A549 (cell line): ENCODE measurements at regions not wholly inside any gene's neighbourhood (a gene's known extent, or its start where the extent isn't known, plus 50 kb on each side); places are given as distances from the start of the nearest gene placed in this dataset.

Experiments used
- ATAC-seq, 2 experiments: fragments of 200-7000 bp in 1 of 2; fragments of >200 bp in 1 of 2; cut with Nextera tagmentation in 1 of 2; cut with Tn5 transposase in 1 of 2; 3 replicates each; pipeline versions ENCODE4 v1.8.0 to v1.9.1; 2018 to 2020; ENCODE audit warnings: mild to moderate bottlenecking in 1 of 2, moderate library complexity in 1 of 2
- CTCF ChIA-PET: fragments of 300-600 bp; sonication (Branson Sonifier 250); formaldehyde crosslinking; extraction: SDS; loops from one replicate; lab custom pipeline; 2021; ENCODE audit warnings: antibody characterized with exemption, inconsistent platforms; lab: Yijun Ruan, JAX
- POLR2A ChIA-PET: fragments of 350-600 bp; formaldehyde crosslinking; extraction: SDS; loops from one replicate; lab custom pipeline; 2021; ENCODE audit warnings: antibody characterized with exemption, inconsistent platforms; lab: Yijun Ruan, JAX
- DNase-seq, 2 experiments: peaks; one replicate each; pipeline versions ENCODE4 v3.0.0 to v3.0.0-alpha.2; 2011 to 2016; ENCODE audit warnings: low read depth in 1 of 2, low spot score in 1 of 2
- FAIRE-seq: peaks from 2 replicates; lab custom pipeline; 2011; peaks lifted over from hg19 to GRCh38; lab: Jason Lieb, UNC
- H3K27ac ChIP-seq, 2 experiments: fragments of >200 bp; sonication (Bioruptor Twin); formaldehyde crosslinking; 3 replicates each; pipeline ENCODE4 v1.5.1; 2016 to 2017
- H3K4me1 ChIP-seq: fragments of >200 bp; sonication (Bioruptor Twin); formaldehyde crosslinking; 3 replicates; pipeline ENCODE4 v1.6.1; 2016
- H3K4me2 ChIP-seq: fragments of >200 bp; sonication (Bioruptor Twin); formaldehyde crosslinking; 3 replicates; pipeline ENCODE4 v1.6.1; 2016
- H3K4me3 ChIP-seq: fragments of >200 bp; sonication (Bioruptor Twin); formaldehyde crosslinking; 3 replicates; pipeline ENCODE4 v1.5.1; 2016
- H3K9me3 ChIP-seq: fragments of >200 bp; sonication (Bioruptor Twin); formaldehyde crosslinking; 3 replicates; pipeline ENCODE4 v1.6.1; 2016
- CBX2 ChIP-seq: fragments of 200-600 bp; sonication (generic); IDR thresholded peaks from 2 replicates; pipeline ENCODE4 v1.6.1; 2016; ENCODE audit warnings: low read depth, mild to moderate bottlenecking, borderline replicate concordance
- CEBPB ChIP-seq, 2 experiments: fragments of >200 bp in 1 of 2; sonication (Bioruptor Twin) in 1 of 2; formaldehyde crosslinking in 1 of 2; IDR thresholded peaks; 2 replicates each; pipeline ENCODE4 v1.6.1; 2012 to 2016
- CHD2 ChIP-seq: fragments of 150-350 bp; IDR thresholded peaks from 2 replicates; pipeline ENCODE4 v1.6.1; 2014; ENCODE audit warnings: low read length; ENCODE audit not compliant: partially characterized antibody
- EHMT2 ChIP-seq: fragments of 200-600 bp; sonication (generic); IDR thresholded peaks from 2 replicates; pipeline ENCODE4 v1.6.1; 2016; ENCODE audit warnings: antibody characterized with exemption, low read depth, mild to moderate bottlenecking, moderate library complexity
- EP300 ChIP-seq, 2 experiments: fragments of >200 bp; sonication (Bioruptor Twin); formaldehyde crosslinking; IDR thresholded peaks; 2 replicates in 1 of 2; 3 replicates in 1 of 2; pipeline ENCODE4 v1.6.1; 2016 to 2017
- GATA3 ChIP-seq: IDR thresholded peaks from 2 replicates; pipeline ENCODE4 v1.6.1; 2012; ENCODE audit warnings: borderline replicate concordance
- HDAC2 ChIP-seq: fragments of 200-600 bp; sonication (generic); IDR thresholded peaks from 2 replicates; pipeline ENCODE4 v1.6.1; 2016
- HEYL ChIP-seq: fragments of 250-450 bp; sonication (Bioruptor Pico); IDR thresholded peaks from 2 replicates; pipeline ENCODE4 v1.8.0; 2021; ENCODE audit warnings: mild to moderate bottlenecking, moderate library complexity
- HOXB5 ChIP-seq: fragments of 250-450 bp; sonication (Bioruptor Pico); IDR thresholded peaks from 2 replicates; pipeline ENCODE4 v1.5.0; 2020; ENCODE audit warnings: mild to moderate bottlenecking, moderate library complexity
- KDM5A ChIP-seq: fragments of 200-600 bp; sonication (generic); IDR thresholded peaks from 2 replicates; pipeline ENCODE4 v1.6.1; 2016; ENCODE audit warnings: antibody characterized with exemption, mild to moderate bottlenecking
- MAFK ChIP-seq: fragments of 450-650 bp; IDR thresholded peaks from 2 replicates; pipeline ENCODE4 v1.6.1; 2014; ENCODE audit not compliant: partially characterized antibody
- MYC ChIP-seq: IDR thresholded peaks from 2 replicates; pipeline ENCODE4 v1.6.1; 2012; ENCODE audit warnings: mild to moderate bottlenecking, inconsistent platforms, low read length, improper control_type of control experiment, borderline replicate concordance
- PHF8 ChIP-seq: fragments of 200-600 bp; sonication (generic); IDR thresholded peaks from 2 replicates; pipeline ENCODE4 v1.6.1; 2016; ENCODE audit warnings: low read depth, mild to moderate bottlenecking, antibody characterized with exemption, moderate library complexity, borderline replicate concordance
- POLR2A ChIP-seq: IDR thresholded peaks from 2 replicates; pipeline ENCODE4 v1.6.1; 2012; ENCODE audit warnings: mild to moderate bottlenecking, low read length
- RAD21 ChIP-seq, 2 experiments: fragments of >200 bp in 1 of 2; sonication (Bioruptor Twin) in 1 of 2; formaldehyde crosslinking in 1 of 2; IDR thresholded peaks in 1 of 2; conservative IDR thresholded peaks in 1 of 2; 2 replicates in 1 of 2; 3 replicates in 1 of 2; pipeline ENCODE4 v1.6.1; 2012 to 2018; ENCODE audit warnings: inconsistent platforms in 1 of 2
- RARB ChIP-seq: fragments of 250-450 bp; sonication (Bioruptor Pico); IDR thresholded peaks from 2 replicates; pipeline ENCODE4 v1.8.0; 2021; ENCODE audit warnings: mild to moderate bottlenecking, moderate library complexity
- RCOR1 ChIP-seq: fragments of 150-350 bp; IDR thresholded peaks from 2 replicates; pipeline ENCODE4 v1.6.1; 2014; ENCODE audit warnings: antibody characterized with exemption, low read length, low read depth
- TFCP2L1 ChIP-seq: fragments of 250-450 bp; sonication (Bioruptor Pico); IDR thresholded peaks from 2 replicates; pipeline ENCODE4 v1.5.0; 2021; ENCODE audit warnings: mild to moderate bottlenecking
- ZNF302 ChIP-seq: fragments of 250-450 bp; sonication (Bioruptor Pico); IDR thresholded peaks from 2 replicates; pipeline ENCODE4 v1.9.0; 2021; ENCODE audit warnings: inconsistent platforms, mild to moderate bottlenecking, moderate library complexity
- ZSCAN20 ChIP-seq: fragments of 250-450 bp; sonication (Bioruptor Pico); IDR thresholded peaks from 2 replicates; pipeline ENCODE4 v1.8.0; 2022; ENCODE audit warnings: mild to moderate bottlenecking, moderate library complexity
- WGBS: methylation state at CpG from one replicate; pipeline ENCODE4 v1.1.6; 2017; ENCODE audit errors: missing lambda C conversion rate; 5-methylcytosine and 5-hydroxymethylcytosine counted together
- TF ChIP-seq, protein P1 (sequence below): fragments of 250-450 bp; sonication (Bioruptor Pico); IDR thresholded peaks from 2 replicates; pipeline ENCODE4 v1.5.0; 2020; ENCODE audit warnings: low read depth, mild to moderate bottlenecking, moderate library complexity
- TF ChIP-seq, protein P2 (sequence below): fragments of >200 bp; sonication (Bioruptor Twin); formaldehyde crosslinking; IDR thresholded peaks from 2 replicates; pipeline ENCODE4 v1.6.1; 2016
- TF ChIP-seq, protein P3 (sequence below): fragments of 250-450 bp; sonication (Bioruptor Pico); IDR thresholded peaks from 2 replicates; pipeline ENCODE4 v1.5.0; 2021; ENCODE audit warnings: mild to moderate bottlenecking, moderate library complexity, borderline replicate concordance
- TF ChIP-seq, protein P4 (sequence below): IDR thresholded peaks from 2 replicates; pipeline ENCODE4 v1.6.1; 2012
- TF ChIP-seq, protein P5 (sequence below): IDR thresholded peaks from 2 replicates; pipeline ENCODE4 v1.6.1; 2012
- TF ChIP-seq, protein P6 (sequence below): fragments of 450-650 bp; IDR thresholded peaks from 2 replicates; pipeline ENCODE4 v1.6.1; 2014; ENCODE audit warnings: antibody characterized with exemption

DNA sequence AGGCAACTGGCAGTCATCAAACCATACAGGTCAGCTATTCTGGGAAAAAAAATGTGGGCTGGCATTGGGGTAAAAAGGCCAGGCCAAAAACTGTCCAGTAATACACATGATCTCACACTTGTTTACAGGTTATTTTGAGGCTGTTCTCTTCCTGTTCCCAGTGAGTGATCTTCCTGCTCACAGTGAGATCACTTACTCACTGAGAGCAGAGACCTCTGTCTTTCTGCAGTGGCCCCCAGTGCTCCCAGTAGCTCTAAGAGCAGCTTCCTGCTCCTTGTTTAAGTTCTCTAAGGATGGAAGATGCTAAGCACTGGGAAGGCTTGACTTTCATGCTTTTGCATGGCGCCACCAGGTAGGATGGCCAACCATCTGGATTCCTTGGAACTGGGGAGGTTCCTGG is 93.5 kb upstream of the KIAA1217 start:
- ATAC-seq (no peak), DNase-seq (no peak), FAIRE-seq (no peak)
- no peak overlapping the region for H3K4me3 ChIP-seq
- WGBS: 20% methylated on average over 1 of the region's 1 CpG
- no peaks in the 10 kb centered on the region for H3K4me1 ChIP-seq
- TF ChIP-seq, protein P1, sequence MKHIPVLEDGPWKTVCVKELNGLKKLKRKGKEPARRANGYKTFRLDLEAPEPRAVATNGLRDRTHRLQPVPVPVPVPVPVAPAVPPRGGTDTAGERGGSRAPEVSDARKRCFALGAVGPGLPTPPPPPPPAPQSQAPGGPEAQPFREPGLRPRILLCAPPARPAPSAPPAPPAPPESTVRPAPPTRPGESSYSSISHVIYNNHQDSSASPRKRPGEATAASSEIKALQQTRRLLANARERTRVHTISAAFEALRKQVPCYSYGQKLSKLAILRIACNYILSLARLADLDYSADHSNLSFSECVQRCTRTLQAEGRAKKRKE (CRISPR knock-in tag): no peak
- TF ChIP-seq, protein P2, sequence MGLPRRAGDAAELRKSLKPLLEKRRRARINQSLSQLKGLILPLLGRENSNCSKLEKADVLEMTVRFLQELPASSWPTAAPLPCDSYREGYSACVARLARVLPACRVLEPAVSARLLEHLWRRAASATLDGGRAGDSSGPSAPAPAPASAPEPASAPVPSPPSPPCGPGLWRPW: no peak
- TF ChIP-seq CEBPB (IDR thresholded peaks at IDR 0.05) (no peak), TFCP2L1 (CRISPR knock-in tag) (no peak), CBX2 (no peak), RAD21 (conservative IDR thresholded peaks at IDR 0.05 in 1 of 2, IDR thresholded peaks at IDR 0.05 in 1 of 2) (no peak), ZNF302 (CRISPR knock-in tag) (no peak)
- TF ChIP-seq, protein P3, sequence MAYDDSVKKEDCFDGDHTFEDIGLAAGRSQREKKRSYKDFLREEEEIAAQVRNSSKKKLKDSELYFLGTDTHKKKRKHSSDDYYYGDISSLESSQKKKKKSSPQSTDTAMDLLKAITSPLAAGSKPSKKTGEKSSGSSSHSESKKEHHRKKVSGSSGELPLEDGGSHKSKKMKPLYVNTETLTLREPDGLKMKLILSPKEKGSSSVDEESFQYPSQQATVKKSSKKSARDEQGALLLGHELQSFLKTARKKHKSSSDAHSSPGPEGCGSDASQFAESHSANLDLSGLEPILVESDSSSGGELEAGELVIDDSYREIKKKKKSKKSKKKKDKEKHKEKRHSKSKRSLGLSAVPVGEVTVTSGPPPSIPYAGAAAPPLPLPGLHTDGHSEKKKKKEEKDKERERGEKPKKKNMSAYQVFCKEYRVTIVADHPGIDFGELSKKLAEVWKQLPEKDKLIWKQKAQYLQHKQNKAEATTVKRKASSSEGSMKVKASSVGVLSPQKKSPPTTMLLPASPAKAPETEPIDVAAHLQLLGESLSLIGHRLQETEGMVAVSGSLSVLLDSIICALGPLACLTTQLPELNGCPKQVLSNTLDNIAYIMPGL (CRISPR knock-in tag): no peak
- TF ChIP-seq, protein P4, sequence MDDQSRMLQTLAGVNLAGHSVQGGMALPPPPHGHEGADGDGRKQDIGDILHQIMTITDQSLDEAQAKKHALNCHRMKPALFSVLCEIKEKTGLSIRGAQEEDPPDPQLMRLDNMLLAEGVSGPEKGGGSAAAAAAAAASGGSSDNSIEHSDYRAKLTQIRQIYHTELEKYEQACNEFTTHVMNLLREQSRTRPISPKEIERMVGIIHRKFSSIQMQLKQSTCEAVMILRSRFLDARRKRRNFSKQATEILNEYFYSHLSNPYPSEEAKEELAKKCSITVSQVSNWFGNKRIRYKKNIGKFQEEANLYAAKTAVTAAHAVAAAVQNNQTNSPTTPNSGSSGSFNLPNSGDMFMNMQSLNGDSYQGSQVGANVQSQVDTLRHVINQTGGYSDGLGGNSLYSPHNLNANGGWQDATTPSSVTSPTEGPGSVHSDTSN: no peak
- TF ChIP-seq, protein P5, sequence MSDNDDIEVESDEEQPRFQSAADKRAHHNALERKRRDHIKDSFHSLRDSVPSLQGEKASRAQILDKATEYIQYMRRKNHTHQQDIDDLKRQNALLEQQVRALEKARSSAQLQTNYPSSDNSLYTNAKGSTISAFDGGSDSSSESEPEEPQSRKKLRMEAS: no peak
- POLR2A ChIA-PET: no interaction called here
- H3K4me2 ChIP-seq: no peak overlapping the region
- CTCF ChIA-PET: no interaction called here
- no peak overlapping the region for H3K27ac ChIP-seq
- no peaks in the 10 kb centered on the region for H3K9me3 ChIP-seq

DNA sequence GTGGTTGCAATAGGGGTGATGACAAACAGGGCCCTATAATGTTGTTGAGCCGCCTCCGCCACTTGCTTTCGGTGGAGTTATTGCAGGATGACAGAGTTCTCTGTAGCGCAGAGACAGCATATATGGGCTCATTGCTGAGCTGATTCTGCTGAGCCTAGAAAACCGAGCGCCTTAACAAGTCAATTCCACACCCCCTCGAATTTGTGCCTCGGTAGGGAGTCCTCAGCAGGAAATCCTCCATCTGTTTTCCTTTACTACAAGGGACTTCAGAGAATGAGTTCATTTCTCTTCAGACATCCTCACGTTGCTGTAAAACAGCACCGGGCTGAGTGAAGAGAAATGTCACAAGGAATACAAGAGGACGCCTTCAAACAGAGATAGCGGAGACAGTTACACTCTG is 90.7 kb upstream of the KIAA1217 start:
- Histone ChIP-seq H3K4me2 (no peak overlapping the region), H3K9me3 (no peaks in the 10 kb centered on the region), H3K4me3 (no peak overlapping the region), H3K4me1 (no peaks in the 10 kb centered on the region), H3K27ac (no peak overlapping the region)
- ATAC-seq (no peak), DNase-seq (no peak), FAIRE-seq (no peak)
- TF ChIP-seq HDAC2 (no peak), RCOR1 (no peak), GATA3 (no peak), HOXB5 (CRISPR knock-in tag) (no peak), PHF8 (no peak), CBX2 (no peak)
- 53% methylated on average over 12 of the region's 12 CpGs for WGBS
- ChIA-PET CTCF (interaction anchor here (0.6 kb wide), 1 partner anchor 224 kb away, joined by 4 read pairs; no protein-coding TSS in a partner anchor), POLR2A (no interaction called here)

DNA sequence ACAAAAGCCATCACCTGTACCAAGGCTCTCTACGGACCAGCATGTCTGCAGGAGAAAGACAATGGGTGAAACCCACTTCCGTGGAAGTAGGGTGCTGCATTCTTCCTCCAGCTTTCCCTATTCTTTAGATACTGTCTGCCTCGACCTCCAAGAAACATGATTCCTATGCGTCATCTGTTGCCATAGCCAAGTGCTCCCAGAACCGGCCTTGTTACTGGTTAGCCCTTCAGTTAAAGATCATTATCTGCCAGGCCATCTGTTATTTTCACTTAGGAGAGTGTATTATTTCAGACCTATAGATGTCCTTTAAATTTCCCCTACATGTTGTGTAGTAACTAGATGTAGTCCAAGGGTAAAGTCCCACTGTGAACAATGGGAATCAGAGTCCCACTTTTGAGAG is 89.0 kb upstream of the KIAA1217 start:
- no peak for FAIRE-seq
- no peak for ATAC-seq
- Histone ChIP-seq H3K4me2 (no peak overlapping the region), H3K4me3 (no peak overlapping the region), H3K4me1 (no peaks in the 10 kb centered on the region), H3K27ac (no peak overlapping the region), H3K9me3 (no peaks in the 10 kb centered on the region)
- 16% methylated on average over 5 of the region's 5 CpGs for WGBS
- DNase-seq: no peak
- ChIA-PET CTCF (no interaction called here), POLR2A (no interaction called here)
- no peak for TF ChIP-seq EHMT2
- no peak for TF ChIP-seq HEYL (CRISPR knock-in tag)
- TF ChIP-seq ZSCAN20: no peak
- no peak for TF ChIP-seq POLR2A
- no peak for TF ChIP-seq TFCP2L1 (CRISPR knock-in tag)
- TF ChIP-seq, protein P5: no peak
- TF ChIP-seq CHD2: no peak
- TF ChIP-seq EP300 (IDR thresholded peaks at IDR 0.05): no peak
- no peak for TF ChIP-seq GATA3
- TF ChIP-seq KDM5A: no peak
- TF ChIP-seq, protein P6, sequence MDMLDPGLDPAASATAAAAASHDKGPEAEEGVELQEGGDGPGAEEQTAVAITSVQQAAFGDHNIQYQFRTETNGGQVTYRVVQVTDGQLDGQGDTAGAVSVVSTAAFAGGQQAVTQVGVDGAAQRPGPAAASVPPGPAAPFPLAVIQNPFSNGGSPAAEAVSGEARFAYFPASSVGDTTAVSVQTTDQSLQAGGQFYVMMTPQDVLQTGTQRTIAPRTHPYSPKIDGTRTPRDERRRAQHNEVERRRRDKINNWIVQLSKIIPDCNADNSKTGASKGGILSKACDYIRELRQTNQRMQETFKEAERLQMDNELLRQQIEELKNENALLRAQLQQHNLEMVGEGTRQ: no peak
- TF ChIP-seq MYC: no peak
- no peak for TF ChIP-seq HOXB5 (CRISPR knock-in tag)
- no peak for TF ChIP-seq ZNF302 (CRISPR knock-in tag)
- no peak for TF ChIP-seq RARB (CRISPR knock-in tag)
- TF ChIP-seq, protein P1 (CRISPR knock-in tag): no peak
- TF ChIP-seq, protein P2: no peak
- TF ChIP-seq, protein P4: no peak
- TF ChIP-seq MAFK: no peak
